ENCODE measurements at regions not wholly inside any gene's neighbourhood (a gene's known extent, or its start where the extent isn't known, plus 50 kb on each side); places are given as distances from the start of the nearest gene placed in this dataset.

DNA sequence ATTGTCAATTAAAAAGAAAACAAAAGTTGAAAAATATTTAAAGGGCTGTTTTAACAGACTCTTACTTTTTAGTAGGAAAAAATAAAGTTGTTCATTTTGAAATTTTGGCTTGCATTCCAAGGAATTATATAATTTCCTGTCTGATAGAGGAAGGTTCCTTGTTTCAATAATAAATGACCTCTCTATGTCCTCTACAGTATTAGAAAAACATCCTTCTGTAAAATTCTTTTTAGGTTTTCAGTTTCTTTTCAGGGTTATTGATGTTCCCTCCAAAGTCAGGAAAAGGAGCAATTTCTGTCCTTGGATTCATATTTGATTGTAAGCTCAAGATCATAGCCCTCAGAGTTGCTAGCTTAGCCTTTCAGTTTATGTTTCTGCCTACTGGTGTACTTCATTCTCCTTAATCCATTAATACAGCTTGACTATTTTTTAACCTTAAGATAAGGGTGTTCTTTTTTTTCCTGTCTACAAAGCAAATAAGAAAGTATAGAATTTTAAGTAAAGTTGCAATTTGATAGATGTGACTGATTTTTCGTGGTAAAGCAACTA is 125.2 kb upstream of the COL3A1 start:
- DNase-seq (ENCODE audit: low read depth in 2 of 3, low spot score in 2 of 3), result no peak

DNA sequence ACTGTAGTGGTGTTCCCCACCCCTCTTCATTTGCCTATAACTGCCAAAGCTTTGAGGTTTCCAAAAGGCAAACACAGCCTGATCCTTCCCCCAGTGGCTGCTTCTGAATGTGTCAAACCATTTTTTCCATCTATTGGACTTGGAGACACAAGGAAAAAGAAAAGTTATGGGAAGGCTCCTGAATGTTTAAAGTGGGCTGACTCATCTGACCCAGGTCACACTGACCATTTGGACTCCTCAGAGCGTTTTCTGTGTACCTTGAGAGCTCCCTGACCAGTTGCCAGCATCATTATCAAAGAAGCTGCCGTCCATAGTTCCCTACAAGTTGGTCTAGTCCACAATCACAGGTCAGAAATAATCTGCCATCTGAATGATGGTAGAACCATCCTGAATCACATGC is 123.4 kb upstream of the COL3A1 start:
- no peak for DNase-seq (ENCODE audit: low read depth in 2 of 3, low spot score in 2 of 3)

DNA sequence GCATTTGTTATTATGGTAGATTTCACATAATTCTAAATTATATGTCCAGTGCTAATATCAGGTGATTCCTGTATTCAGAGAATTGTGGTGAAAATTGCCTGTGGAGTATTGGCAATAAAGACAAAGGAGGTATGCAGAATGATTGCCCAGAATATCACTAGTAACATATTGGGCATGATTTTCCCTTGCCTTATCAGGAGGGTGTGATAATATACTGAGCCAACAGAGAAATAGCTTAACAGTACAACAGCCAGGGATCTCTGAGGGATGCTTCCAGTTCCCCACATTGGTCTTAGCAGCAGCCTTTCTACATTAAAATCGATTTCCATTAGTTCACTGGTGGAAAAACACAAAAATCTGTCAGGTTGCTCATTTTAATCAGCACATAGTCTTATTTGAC is 122.9 kb upstream of the COL3A1 start:
- DNase-seq (ENCODE audit: low read depth in 2 of 3, low spot score in 2 of 3), result no peak

DNA sequence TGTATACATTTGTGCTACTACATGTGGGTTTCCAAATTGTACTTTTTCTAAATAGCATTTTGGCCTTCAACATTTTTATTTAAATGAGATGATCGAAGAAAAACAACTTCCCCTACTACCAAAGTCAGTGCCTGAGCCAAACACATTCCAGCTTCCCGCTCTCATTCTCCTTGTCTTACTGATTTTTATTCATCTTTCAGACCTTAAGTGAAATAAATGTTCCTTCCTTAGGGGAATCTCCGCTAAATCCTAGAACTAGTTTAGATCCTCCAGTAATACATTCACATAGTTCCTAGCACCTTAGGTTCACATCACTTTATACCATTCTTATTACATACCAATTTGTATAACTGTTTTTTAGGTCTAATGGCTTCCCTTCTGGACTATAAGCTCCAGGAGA is 122.3 kb upstream of the COL3A1 start:
- no peak for DNase-seq (ENCODE audit: low read depth in 2 of 3, low spot score in 2 of 3)

DNA sequence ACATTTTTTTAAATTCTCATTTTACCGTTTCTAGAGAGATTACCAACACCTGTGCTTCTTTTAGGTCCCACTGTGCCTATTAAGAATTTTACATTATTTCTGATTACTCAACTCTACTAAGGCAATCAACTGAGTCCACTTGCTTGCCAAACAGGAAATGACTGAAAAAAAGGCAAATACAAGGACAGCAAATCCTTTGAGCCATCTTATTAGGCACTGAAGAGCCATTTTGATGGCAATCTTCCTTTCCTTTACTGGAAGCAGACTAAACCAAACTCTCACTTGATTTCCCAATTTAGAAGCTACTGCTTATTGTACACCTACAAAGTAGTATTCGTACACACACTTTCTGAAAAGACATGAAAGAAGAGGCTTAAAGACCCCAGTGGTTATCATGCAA is 121.4 kb upstream of the COL3A1 start:
- DNase-seq (ENCODE audit: low read depth in 2 of 3, low spot score in 2 of 3), result no peak

DNA sequence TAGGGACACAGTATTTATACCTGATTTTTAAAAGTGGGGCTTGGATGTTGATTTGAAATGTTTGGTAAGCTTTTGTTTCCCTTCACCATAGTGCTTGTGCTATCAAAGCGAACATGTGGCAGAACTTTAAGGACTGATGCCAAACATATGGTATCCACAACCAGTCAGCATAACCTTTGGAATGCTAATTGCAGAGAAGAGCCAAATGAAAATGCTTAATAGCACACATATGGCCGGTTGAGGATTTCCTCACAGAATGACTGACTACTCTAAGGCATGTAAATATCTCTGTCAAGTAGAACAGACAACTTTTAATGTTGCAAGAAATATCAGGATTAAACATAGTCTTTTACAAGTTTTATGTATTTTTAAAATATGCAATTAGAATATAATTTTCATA is 120.9 kb upstream of the COL3A1 start:
- DNase-seq (ENCODE audit: low read depth in 2 of 3, low spot score in 2 of 3), result no peak

DNA sequence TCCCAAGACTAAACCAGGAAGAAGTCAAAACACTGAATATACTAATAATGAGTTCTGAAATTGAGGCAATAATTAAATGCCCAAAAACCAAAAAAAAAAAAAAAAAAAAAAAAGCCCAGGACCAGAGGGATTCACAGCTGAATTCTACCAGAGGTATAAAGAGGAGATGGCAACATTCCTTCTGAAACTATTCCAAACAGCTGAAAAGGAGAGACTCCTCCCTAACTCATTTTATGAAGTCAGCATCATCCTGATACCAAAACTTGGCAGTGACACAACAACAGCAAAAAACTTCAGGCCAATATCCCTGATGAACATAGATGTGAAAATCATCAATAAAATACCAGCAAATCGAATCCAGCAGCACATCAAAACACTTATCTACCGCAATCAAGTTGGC is 108.5 kb upstream of the COL3A1 start:
- no peak for DNase-seq (ENCODE audit: low read depth in 2 of 3, low spot score in 2 of 3)

DNA sequence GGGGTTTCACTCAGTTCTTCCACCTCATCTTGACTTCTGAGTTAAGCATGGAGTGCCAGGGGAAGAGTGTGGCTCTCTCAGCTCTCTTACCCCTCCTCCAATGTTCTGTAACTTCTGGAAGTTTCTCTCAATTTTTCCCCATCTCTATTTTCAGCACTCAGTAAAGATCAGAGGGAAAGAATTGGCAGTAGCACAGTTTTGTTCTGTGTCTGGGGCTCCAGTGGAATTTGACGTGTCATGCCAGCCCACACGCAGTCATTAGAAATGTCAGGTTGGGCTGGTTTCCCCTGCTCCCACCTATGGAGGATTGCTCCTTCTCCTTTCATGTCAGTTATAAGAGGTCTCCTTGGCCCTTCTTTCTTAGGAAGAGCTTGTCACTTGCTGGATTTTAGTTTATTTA is 104.6 kb upstream of the COL3A1 start:
- DNase-seq (ENCODE audit: low read depth in 2 of 3, low spot score in 2 of 3), result no peak

DNA sequence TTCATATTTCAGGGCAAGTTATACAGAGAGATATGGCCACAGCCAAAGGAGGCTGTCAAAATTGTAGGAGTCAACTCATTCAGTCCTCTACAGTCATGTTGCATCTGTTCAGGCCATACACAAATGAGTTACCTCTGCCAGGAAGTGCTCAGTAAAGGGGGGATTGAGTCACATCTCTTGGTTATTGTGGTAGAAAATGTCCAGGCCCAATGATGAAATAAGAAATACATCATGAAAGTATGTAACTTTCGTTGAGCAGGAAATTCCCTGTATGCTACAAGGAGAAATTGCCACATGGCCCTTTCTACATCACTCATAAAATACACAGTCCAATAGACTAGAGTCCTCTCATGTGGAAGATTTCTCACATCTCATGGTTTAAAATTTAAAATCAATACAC is 103.9 kb upstream of the COL3A1 start:
- no peak for DNase-seq (ENCODE audit: low read depth in 2 of 3, low spot score in 2 of 3)

DNA sequence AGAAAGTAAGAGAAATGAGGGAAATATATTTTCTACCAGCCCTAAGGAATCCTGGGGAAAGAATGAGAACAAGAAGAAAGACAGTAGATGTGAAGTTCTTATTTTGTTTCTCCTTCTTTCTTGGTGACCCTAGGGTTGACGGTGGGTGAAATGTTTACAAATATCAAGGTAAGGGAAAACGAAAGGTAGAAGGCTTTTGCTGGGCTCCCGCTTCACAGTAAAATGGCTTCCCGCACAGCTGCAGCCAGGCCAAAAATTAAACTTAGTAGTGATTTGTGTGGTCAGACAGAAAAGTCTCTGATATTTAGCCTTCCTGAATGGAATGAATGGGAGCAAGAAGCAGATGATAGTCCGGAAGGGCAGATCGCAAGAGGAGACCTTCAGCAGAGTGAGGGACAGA is 99.1 kb upstream of the COL3A1 start:
- DNase-seq (ENCODE audit: low read depth in 2 of 3, low spot score in 2 of 3), result no peak

DNA sequence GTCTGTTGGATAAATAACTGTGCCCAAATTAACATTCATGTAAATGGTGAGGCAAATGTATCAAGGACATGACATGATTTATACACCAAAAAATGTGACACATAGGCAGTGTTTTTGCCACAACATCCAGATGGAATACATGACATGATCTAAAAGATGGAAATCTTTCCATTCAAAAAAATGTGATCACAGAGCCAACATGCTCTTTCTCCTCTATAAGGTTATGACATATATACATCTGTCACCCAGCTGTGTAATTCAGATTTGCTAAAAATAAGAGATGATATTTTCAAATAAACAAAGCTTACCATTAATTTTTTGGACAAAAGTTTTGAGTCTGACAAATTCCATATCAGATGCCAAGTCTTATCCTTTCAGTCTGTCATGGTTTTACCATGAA is 95.5 kb upstream of the COL3A1 start:
- no peak for DNase-seq (ENCODE audit: low read depth in 2 of 3, low spot score in 2 of 3)

DNA sequence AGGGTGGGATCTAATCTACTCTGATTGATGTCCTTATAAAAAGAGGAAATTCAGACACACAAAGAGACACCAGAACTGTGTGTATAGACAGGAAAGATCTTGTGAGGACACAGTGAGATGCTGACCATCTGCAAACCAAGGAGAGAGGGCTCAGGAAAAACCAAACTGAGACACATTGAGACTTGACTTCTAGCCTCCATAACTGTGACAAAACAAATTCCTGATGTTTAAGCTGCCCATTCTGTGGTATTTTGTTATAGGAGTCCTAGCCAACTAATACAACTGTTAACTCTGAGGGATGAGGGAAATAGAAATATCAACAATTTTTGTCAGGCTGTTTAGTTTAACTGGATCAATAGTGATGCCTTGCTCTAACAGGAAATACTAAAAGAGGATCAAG is 93.4 kb upstream of the COL3A1 start:
- no peak for DNase-seq (ENCODE audit: low read depth in 2 of 3, low spot score in 2 of 3)

DNA sequence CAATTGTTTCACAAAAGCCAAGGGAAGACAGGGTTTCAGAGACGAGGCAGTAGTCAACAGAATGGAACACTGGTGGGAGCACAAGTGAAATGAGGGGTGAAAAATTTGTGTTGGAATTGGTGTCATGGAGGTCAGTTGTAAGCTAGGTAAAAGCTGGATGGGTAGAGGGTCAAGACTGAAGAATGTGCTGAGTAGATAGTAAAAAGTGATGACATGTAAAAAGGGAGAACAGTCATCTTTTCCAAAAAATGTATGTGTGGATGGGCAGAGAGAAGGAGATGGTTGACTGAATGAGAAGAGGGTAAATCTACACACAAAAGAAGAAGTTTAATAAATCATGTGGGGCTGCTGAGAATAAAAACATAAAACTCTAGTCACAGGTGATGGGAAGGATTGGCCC is 92.7 kb upstream of the COL3A1 start:
- DNase-seq (ENCODE audit: low read depth in 2 of 3, low spot score in 2 of 3), result no peak

DNA sequence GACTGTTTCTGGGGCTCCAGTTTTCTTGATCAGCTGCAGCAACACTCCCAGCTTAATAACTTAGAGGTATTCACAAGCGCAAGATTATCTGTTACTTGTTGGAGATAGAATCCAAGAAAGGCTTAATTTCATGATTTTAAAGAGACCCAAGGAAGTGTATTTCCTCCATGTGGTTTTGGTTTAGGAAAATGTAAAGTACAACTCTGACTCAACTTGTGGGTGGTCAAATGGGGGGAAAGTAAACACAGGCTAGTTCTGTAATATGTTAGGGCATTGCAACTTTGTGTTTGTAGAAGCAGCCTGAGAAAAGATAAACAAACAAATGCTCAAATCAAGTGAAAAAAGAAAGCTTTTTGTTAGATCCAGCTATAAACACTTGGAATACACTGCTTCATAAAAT is 90.1 kb upstream of the COL3A1 start:
- DNase-seq (ENCODE audit: low read depth in 2 of 3, low spot score in 2 of 3), result no peak

DNA sequence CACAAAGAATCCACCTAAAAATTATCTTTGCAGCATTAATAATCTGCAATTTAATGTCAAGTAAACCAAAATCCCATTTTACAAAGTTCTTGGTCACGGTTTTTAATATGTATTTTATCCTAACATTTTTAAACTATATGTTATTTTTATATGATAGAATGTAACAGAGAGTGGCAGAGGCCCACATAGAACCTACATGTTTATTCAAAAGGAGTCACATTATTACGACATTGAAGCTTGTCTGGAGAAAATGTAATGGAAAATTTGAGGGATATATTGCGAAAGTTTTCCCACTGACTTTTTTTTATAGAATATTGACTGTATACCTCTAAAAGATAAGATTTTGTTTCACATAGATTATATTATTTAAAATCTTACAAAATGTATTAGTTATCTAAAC is 89.7 kb upstream of the COL3A1 start:
- no peak for DNase-seq (ENCODE audit: low read depth in 2 of 3, low spot score in 2 of 3)

DNA sequence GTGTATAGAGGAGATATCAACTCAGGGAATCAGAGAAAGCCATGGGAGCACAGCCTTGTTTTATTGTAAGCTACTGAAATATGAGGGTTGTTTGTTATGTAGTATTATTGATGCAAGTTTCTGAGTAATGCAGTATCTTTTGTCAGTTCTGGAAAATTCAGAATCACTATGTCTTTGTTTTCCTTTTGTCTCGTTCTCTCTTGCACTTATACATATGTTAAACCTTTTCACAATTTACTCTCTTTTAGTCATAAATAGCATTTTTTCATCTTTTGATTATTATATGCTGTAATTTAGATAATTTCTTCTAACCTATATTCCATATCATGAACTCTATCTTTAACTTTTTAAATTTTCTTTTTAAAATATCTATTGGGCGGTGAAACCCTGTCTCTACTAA is 85.0 kb upstream of the COL3A1 start:
- DNase-seq (ENCODE audit: low read depth in 2 of 3, low spot score in 2 of 3), result no peak

DNA sequence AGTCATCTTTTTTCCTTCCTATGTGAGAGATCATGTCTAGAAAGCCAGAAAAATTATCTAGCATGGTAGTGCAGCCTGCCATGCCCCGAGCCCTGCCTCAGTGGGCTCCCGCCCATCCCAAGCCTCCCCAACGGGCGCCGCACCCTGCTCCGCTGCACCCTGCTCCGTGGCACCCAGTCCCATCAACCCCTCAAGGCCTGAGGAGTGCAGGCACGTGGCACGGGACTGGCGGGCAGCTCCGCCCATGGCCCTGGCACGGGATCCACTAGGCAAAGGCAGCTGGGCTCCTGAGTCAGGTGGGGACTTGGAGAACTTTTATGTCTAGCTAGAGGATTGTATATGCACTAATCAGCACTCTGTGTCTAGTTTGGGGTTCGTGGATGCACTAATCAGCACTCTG is 83.4 kb upstream of the COL3A1 start:
- no peak for DNase-seq (ENCODE audit: low read depth in 2 of 3, low spot score in 2 of 3)

DNA sequence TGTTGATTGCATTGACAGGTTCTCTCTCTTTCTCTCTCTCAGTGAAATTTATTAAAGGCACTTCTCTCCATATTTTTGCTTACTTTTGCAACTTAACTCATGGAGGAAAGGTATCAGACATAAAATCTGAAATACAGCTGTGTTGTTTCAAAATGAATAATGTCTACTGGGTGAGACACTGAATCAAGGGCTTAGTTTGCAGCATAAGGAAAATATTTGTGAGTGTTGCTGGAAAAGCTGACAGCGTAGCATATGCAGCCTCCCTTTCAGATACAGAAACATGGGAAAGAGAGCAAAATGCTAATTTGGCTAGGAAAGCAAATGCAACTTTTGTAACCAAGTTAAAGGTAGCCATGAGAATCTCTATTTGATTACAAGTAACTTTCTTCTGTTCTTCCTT is 81.5 kb upstream of the COL3A1 start:
- no peak for DNase-seq (ENCODE audit: low read depth in 2 of 3, low spot score in 2 of 3)

DNA sequence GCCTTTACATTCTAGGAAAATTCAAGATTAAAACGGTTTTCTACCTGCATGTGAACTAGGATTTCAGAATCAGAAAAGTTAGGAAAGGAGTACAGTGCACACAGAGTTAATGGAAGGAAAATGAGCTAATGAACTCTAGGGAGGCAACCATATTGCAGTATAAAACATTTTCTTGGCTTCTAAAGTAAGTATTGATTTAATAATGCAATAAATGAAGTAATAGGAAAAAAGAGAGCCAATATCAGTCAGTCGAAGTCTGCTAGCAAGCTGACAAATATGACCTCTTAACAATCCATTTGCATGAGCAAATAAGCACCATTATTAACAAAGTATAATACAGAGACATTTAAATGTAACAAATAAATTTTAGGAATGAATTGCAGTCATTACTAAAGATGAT is 80.2 kb upstream of the COL3A1 start:
- no peak for DNase-seq (ENCODE audit: low read depth in 2 of 3, low spot score in 2 of 3)

DNA sequence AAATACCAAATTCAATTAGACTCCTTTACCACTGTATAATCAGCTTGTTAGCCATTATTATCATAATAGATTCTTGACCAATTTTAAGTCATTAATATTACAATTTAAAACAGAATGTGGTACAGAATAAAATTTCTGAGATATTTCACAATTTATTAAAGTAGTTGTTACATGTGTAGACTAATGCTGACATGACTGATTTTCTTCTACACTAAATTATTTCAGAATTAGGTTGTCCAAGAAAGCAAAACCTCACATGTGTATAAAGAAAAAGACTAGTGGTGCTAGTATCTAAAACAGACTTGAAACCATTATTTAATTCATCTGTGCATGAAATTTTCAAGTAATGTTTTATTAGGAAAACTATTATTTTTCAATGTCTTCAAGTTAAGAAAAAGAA is 79.2 kb upstream of the COL3A1 start:
- no peak for DNase-seq (ENCODE audit: low read depth in 2 of 3, low spot score in 2 of 3)

DNA sequence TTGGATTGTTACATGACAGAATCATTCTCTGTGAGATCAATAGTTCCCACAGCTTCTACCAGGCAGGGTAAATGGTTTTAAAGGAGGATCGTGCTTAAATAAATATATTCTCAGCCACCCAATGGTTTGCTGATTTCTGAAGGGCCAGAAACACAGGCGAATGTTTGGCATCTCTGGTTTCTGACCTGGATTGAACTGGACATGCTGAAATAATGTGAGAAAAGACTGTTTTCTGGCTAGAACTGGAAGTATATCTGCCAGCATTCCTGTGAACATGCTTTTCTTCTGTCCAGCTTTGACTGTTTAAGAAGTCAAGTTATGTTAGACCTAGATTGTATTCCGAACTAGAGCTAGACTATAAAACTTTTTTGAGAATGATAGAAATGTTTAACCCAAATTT is 77.1 kb upstream of the COL3A1 start:
- DNase-seq (ENCODE audit: low read depth in 2 of 3, low spot score in 2 of 3), result no peak

DNA sequence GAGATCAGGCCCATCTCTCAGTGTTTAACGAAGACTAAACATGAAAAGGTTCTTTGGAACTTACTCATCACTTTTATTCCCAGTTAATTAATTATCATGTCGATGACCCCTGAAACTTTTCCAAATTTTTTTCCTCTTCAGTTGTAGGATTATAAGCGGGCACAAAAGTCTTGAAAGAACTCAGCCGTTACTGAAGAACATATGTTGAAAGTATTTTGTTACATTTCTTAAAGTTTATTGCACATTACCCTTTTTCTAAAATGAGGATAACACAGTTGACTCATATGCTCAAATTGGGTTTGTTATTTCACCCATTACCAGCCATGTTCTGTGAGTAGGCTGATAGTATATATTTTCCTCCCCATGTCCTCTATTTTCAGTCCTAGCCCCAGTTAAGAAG is 75.9 kb upstream of the COL3A1 start:
- DNase-seq (ENCODE audit: low read depth in 2 of 3, low spot score in 2 of 3), result no peak

DNA sequence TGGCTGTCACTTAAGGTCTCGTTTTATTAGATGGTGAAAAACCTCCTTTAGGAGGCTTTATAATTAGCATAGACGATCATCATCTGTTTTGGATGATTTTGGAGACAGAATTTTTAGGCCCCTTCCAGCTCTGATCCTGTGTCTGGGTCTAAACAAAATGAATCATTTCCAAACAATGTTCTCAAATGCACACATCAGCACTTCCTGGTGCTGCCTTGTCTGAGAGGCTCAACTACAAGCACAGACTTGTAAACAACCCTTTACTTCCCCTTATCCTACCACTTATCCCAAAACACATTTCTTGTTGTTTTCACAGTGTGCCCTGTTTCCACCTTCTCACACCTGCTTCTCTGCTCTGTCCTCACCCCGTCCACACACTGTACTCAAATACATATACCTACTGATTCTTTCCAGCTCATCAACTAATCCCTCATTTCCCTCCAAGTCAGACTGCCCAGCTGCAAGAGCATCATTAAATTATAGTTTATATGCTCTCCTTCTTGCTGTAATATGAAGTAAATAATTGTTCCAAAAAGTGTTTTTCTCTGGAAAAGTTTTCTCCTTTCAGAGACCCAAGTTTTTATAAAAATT is 71.2 kb upstream of the COL3A1 start:
- DNase-seq (ENCODE audit: low read depth in 2 of 3, low spot score in 2 of 3), result no peak

Data from hematopoietic multipotent progenitor cell (in vitro differentiated cells).